ENCODE measurements at regions not wholly inside any gene's neighbourhood (a gene's known extent, or its start where the extent isn't known, plus 50 kb on each side); places are given as distances from the start of the nearest gene placed in this dataset.
A peak's percentile ranks its signal among the peaks of the same experiment; 100 is the strongest.

GRCh38 chr10:107914450-107915214 is 750.1 kb upstream of the SORCS1 start:
- peak overlapping the region; percentile 54 for H3K4me3 ChIP-seq (ENCODE audit: low read depth, low read length)

GRCh38 chr10:107913317-107914294 is 749.1 kb upstream of the SORCS1 start:
- Histone ChIP-seq H3K36me3 (ENCODE audit: insufficient read depth, low read length) (no peaks in the 10 kb centered on the region), H3K27ac (ENCODE audit: low read depth, low read length) (no peak overlapping the region), H3K27me3 (ENCODE audit: insufficient read depth, low read length) (peaks cover 26% of the 10 kb centered on the region), H3K4me3 (ENCODE audit: low read depth, low read length) (no peak overlapping the region), H3K79me2 (ENCODE audit: control insufficient read depth, insufficient read depth, low read length, unreplicated experiment) (no peaks in the 10 kb centered on the region), H2AFZ (ENCODE audit: low read length, unreplicated experiment) (no peak overlapping the region), H3K4me1 (ENCODE audit: control insufficient read depth, insufficient read depth, low read length, unreplicated experiment) (no peaks in the 10 kb centered on the region)

More at GRCh38 chr10:107914450-107915214, 750.1 kb upstream of the SORCS1 start:
- Histone ChIP-seq H2AFZ (ENCODE audit: low read length, unreplicated experiment) (no peak overlapping the region), H3K79me2 (ENCODE audit: control insufficient read depth, insufficient read depth, low read length, unreplicated experiment) (no peaks in the 10 kb centered on the region), H3K36me3 (ENCODE audit: insufficient read depth, low read length) (no peaks in the 10 kb centered on the region), H3K27me3 (ENCODE audit: insufficient read depth, low read length) (peaks cover 26% of the 10 kb centered on the region), H3K4me1 (ENCODE audit: control insufficient read depth, insufficient read depth, low read length, unreplicated experiment) (no peaks in the 10 kb centered on the region), H3K27ac (ENCODE audit: low read depth, low read length) (no peak overlapping the region)

- Histone ChIP-seq H3K27ac (ENCODE audit: low read depth, low read length) (no peak overlapping the region), H3K79me2 (ENCODE audit: control insufficient read depth, insufficient read depth, low read length, unreplicated experiment) (no peaks in the 10 kb centered on the region)
Measured at GRCh38 chr10:107901076-107901475, 736.6 kb upstream of the SORCS1 start.

GRCh38 chr10:107900131-107900530 is 735.6 kb upstream of the SORCS1 start:
- Histone ChIP-seq H3K36me3 (ENCODE audit: insufficient read depth, low read length) (no peaks in the 10 kb centered on the region), H3K27ac (ENCODE audit: low read depth, low read length) (no peak overlapping the region), H3K27me3 (ENCODE audit: insufficient read depth, low read length) (no peaks in the 10 kb centered on the region)

More at GRCh38 chr10:107901076-107901475, 736.6 kb upstream of the SORCS1 start:
- no peaks in the 10 kb centered on the region for H3K4me1 ChIP-seq (ENCODE audit: control insufficient read depth, insufficient read depth, low read length, unreplicated experiment)
- H3K36me3 ChIP-seq (ENCODE audit: insufficient read depth, low read length): no peaks in the 10 kb centered on the region
- no peak overlapping the region for H3K4me3 ChIP-seq (ENCODE audit: low read depth, low read length)
- no peaks in the 10 kb centered on the region for H3K27me3 ChIP-seq (ENCODE audit: insufficient read depth, low read length)
- H2AFZ ChIP-seq (ENCODE audit: low read length, unreplicated experiment): no peak overlapping the region

GRCh38 chr10:107899502-107900062 is 735.1 kb upstream of the SORCS1 start:
- Histone ChIP-seq H3K27me3 (ENCODE audit: insufficient read depth, low read length) (no peaks in the 10 kb centered on the region), H3K27ac (ENCODE audit: low read depth, low read length) (no peak overlapping the region), H3K4me1 (ENCODE audit: control insufficient read depth, insufficient read depth, low read length, unreplicated experiment) (no peaks in the 10 kb centered on the region), H3K36me3 (ENCODE audit: insufficient read depth, low read length) (no peaks in the 10 kb centered on the region), H3K79me2 (ENCODE audit: control insufficient read depth, insufficient read depth, low read length, unreplicated experiment) (no peaks in the 10 kb centered on the region), H2AFZ (ENCODE audit: low read length, unreplicated experiment) (no peak overlapping the region), H3K4me3 (ENCODE audit: low read depth, low read length) (no peak overlapping the region)

More at GRCh38 chr10:107900131-107900530, 735.6 kb upstream of the SORCS1 start:
- H3K4me3 ChIP-seq (ENCODE audit: low read depth, low read length): no peak overlapping the region
- no peaks in the 10 kb centered on the region for H3K4me1 ChIP-seq (ENCODE audit: control insufficient read depth, insufficient read depth, low read length, unreplicated experiment)
- H2AFZ ChIP-seq (ENCODE audit: low read length, unreplicated experiment): no peak overlapping the region
- H3K79me2 ChIP-seq (ENCODE audit: control insufficient read depth, insufficient read depth, low read length, unreplicated experiment): no peaks in the 10 kb centered on the region

- Histone ChIP-seq H3K36me3 (ENCODE audit: insufficient read depth, low read length) (no peaks in the 10 kb centered on the region), H3K79me2 (ENCODE audit: control insufficient read depth, insufficient read depth, low read length, unreplicated experiment) (no peaks in the 10 kb centered on the region), H3K27me3 (ENCODE audit: insufficient read depth, low read length) (no peaks in the 10 kb centered on the region), H3K27ac (ENCODE audit: low read depth, low read length) (no peak overlapping the region), H3K4me3 (ENCODE audit: low read depth, low read length) (no peak overlapping the region), H2AFZ (ENCODE audit: low read length, unreplicated experiment) (no peak overlapping the region), H3K4me1 (ENCODE audit: control insufficient read depth, insufficient read depth, low read length, unreplicated experiment) (no peaks in the 10 kb centered on the region)
Measured at GRCh38 chr10:107899075-107899474, 734.6 kb upstream of the SORCS1 start.

- H3K27me3 ChIP-seq (ENCODE audit: insufficient read depth, low read length): no peaks in the 10 kb centered on the region
- no peak overlapping the region for H3K4me3 ChIP-seq (ENCODE audit: low read depth, low read length)
- H2AFZ ChIP-seq (ENCODE audit: low read length, unreplicated experiment): no peak overlapping the region
- no peaks in the 10 kb centered on the region for H3K79me2 ChIP-seq (ENCODE audit: control insufficient read depth, insufficient read depth, low read length, unreplicated experiment)
- no peaks in the 10 kb centered on the region for H3K36me3 ChIP-seq (ENCODE audit: insufficient read depth, low read length)
- H3K4me1 ChIP-seq (ENCODE audit: control insufficient read depth, insufficient read depth, low read length, unreplicated experiment): no peaks in the 10 kb centered on the region
- no peak overlapping the region for H3K27ac ChIP-seq (ENCODE audit: low read depth, low read length)
Measured at GRCh38 chr10:107898392-107898791, 733.9 kb upstream of the SORCS1 start.

GRCh38 chr10:107894516-107894915 is 730.0 kb upstream of the SORCS1 start:
- H2AFZ ChIP-seq (ENCODE audit: low read length, unreplicated experiment): no peak overlapping the region
- no peaks in the 10 kb centered on the region for H3K4me1 ChIP-seq (ENCODE audit: control insufficient read depth, insufficient read depth, low read length, unreplicated experiment)
- H3K27me3 ChIP-seq (ENCODE audit: insufficient read depth, low read length): no peaks in the 10 kb centered on the region
- no peak overlapping the region for H3K4me3 ChIP-seq (ENCODE audit: low read depth, low read length)
- H3K36me3 ChIP-seq (ENCODE audit: insufficient read depth, low read length): no peaks in the 10 kb centered on the region
- no peaks in the 10 kb centered on the region for H3K79me2 ChIP-seq (ENCODE audit: control insufficient read depth, insufficient read depth, low read length, unreplicated experiment)
- H3K27ac ChIP-seq (ENCODE audit: low read depth, low read length): no peak overlapping the region

- Histone ChIP-seq H3K4me3 (ENCODE audit: low read depth, low read length) (no peak overlapping the region), H3K27me3 (ENCODE audit: insufficient read depth, low read length) (no peaks in the 10 kb centered on the region), H3K27ac (ENCODE audit: low read depth, low read length) (no peak overlapping the region), H3K4me1 (ENCODE audit: control insufficient read depth, insufficient read depth, low read length, unreplicated experiment) (no peaks in the 10 kb centered on the region), H3K79me2 (ENCODE audit: control insufficient read depth, insufficient read depth, low read length, unreplicated experiment) (no peaks in the 10 kb centered on the region), H2AFZ (ENCODE audit: low read length, unreplicated experiment) (no peak overlapping the region), H3K36me3 (ENCODE audit: insufficient read depth, low read length) (no peaks in the 10 kb centered on the region)
Measured at GRCh38 chr10:107889105-107889504, 724.6 kb upstream of the SORCS1 start.

GRCh38 chr10:107880185-107880584 is 715.7 kb upstream of the SORCS1 start:
- Histone ChIP-seq H3K79me2 (ENCODE audit: control insufficient read depth, insufficient read depth, low read length, unreplicated experiment) (no peaks in the 10 kb centered on the region), H3K4me1 (ENCODE audit: control insufficient read depth, insufficient read depth, low read length, unreplicated experiment) (no peaks in the 10 kb centered on the region), H2AFZ (ENCODE audit: low read length, unreplicated experiment) (no peak overlapping the region), H3K27me3 (ENCODE audit: insufficient read depth, low read length) (no peaks in the 10 kb centered on the region), H3K4me3 (ENCODE audit: low read depth, low read length) (no peak overlapping the region), H3K27ac (ENCODE audit: low read depth, low read length) (no peak overlapping the region), H3K36me3 (ENCODE audit: insufficient read depth, low read length) (no peaks in the 10 kb centered on the region)
